WI38 (cell line): ENCODE measurements at regions not wholly inside any gene's neighbourhood (a gene's known extent, or its start where the extent isn't known, plus 50 kb on each side); places are given as distances from the start of the nearest gene placed in this dataset.

Experiments
- H3K4me3 ChIP-seq: 2 replicates; pipeline ENCODE4 v1.5.1; 2011; ENCODE audit warnings: low read depth, mild to moderate bottlenecking, control low read depth, low read length
- CTCF ChIP-seq: IDR thresholded peaks from 2 replicates; pipeline ENCODE4 v1.5.1; 2012; ENCODE audit warnings: low read depth, mild to moderate bottlenecking, control low read depth, low read length

GRCh38 chr11:19474954-19475721 lies 234.4 kb upstream of the E2F8 start:
- no peak overlapping the region for H3K4me3 ChIP-seq
- no peak for TF ChIP-seq CTCF

- H3K4me3 ChIP-seq, result no peak overlapping the region
Observed at GRCh38 chr11:19474211-19474610, 233.5 kb upstream of the E2F8 start.

GRCh38 chr11:19472679-19473078 lies 231.9 kb upstream of the E2F8 start:
- no peak overlapping the region for H3K4me3 ChIP-seq
- TF ChIP-seq CTCF, result no peak

More at GRCh38 chr11:19474211-19474610, 233.5 kb upstream of the E2F8 start:
- no peak for TF ChIP-seq CTCF

- H3K4me3 ChIP-seq, result no peak overlapping the region
- TF ChIP-seq CTCF, result no peak
Observed at GRCh38 chr11:19467904-19468303, 227.2 kb upstream of the E2F8 start.

GRCh38 chr11:19466314-19466713 lies 225.6 kb upstream of the E2F8 start:
- no peak overlapping the region for H3K4me3 ChIP-seq
- TF ChIP-seq CTCF, result no peak

GRCh38 chr11:19463976-19464375 lies 223.2 kb upstream of the E2F8 start:
- TF ChIP-seq CTCF, result no peak
- H3K4me3 ChIP-seq, result no peak overlapping the region

GRCh38 chr11:19460718-19461405 lies 220.1 kb upstream of the E2F8 start:
- H3K4me3 ChIP-seq, result no peak overlapping the region
- TF ChIP-seq CTCF, result no peak
